AG09319 (cell line): ENCODE measurements at regions not wholly inside any gene's neighbourhood (a gene's known extent, or its start where the extent isn't known, plus 50 kb on each side); places are given as distances from the start of the nearest gene placed in this dataset.

ENCODE experiments used
- DNase-seq: peaks from one replicate; pipeline ENCODE4 v3.0.0-alpha.2; 2010; ENCODE audit warnings: low read depth; ENCODE audit errors: extremely low read depth
- CTCF ChIP-seq: IDR thresholded peaks from 2 replicates; pipeline ENCODE4 v1.5.1; 2011; ENCODE audit warnings: low read depth, mild to moderate bottlenecking, inconsistent platforms, low read length, moderate library complexity

- no peak for TF ChIP-seq CTCF
- DNase-seq, result no peak
Observed at GRCh38 chr13:82259284-82259683, 1623.0 kb downstream of the SLITRK1 start.

- DNase-seq, result no peak
- TF ChIP-seq CTCF, result no peak
Observed at GRCh38 chr13:82257790-82258507, 1624.3 kb downstream of the SLITRK1 start.

- no peak for TF ChIP-seq CTCF
- no peak for DNase-seq
Observed at GRCh38 chr13:82248762-82249161, 1633.5 kb downstream of the SLITRK1 start.

GRCh38 chr13:82245860-82246259 is 1636.4 kb downstream of the SLITRK1 start:
- no peak for TF ChIP-seq CTCF
- DNase-seq, result no peak

- TF ChIP-seq CTCF, result no peak
- no peak for DNase-seq
Observed at GRCh38 chr13:82224806-82225205, 1657.5 kb downstream of the SLITRK1 start.

- no peak for DNase-seq
- TF ChIP-seq CTCF, result no peak
Observed at GRCh38 chr13:82221621-82222020, 1660.7 kb downstream of the SLITRK1 start.

- TF ChIP-seq CTCF, result no peak
- DNase-seq, result no peak
Observed at GRCh38 chr13:82220641-82221040, 1661.6 kb downstream of the SLITRK1 start.
